Muscle of back (tissue), 3 donors: ENCODE measurements at regions not wholly inside any gene's neighbourhood (a gene's known extent, or its start where the extent isn't known, plus 50 kb on each side); places are given as distances from the start of the nearest gene placed in this dataset.
"Not testable (repeated sequence)": the region's sequence is repeated elsewhere in the genome, so short reads cannot be mapped to it uniquely, and the experiment has no call there.

Source experiments
- DNase-seq, 3 donors: peaks; one replicate each; pipeline versions ENCODE4 v3.0.0 to v3.0.0-alpha.2; 2013

- DNase-seq = peak in 1 of 3 donors; percentile 19
Observed at GRCh38 chr9:84054341-84055010, 73.9 kb downstream of the RMI1 start.

- no peak for DNase-seq
Observed at GRCh38 chr9:84057662-84058061, 77.1 kb downstream of the RMI1 start.

GRCh38 chr9:84059936-84060335 is 79.3 kb downstream of the RMI1 start:
- DNase-seq = no peak

- no peak for DNase-seq
Observed at GRCh38 chr9:84061613-84062193, 81.1 kb downstream of the RMI1 start.

GRCh38 chr9:84062538-84062937 is 81.9 kb downstream of the RMI1 start:
- no peak for DNase-seq

- no peak for DNase-seq
Observed at GRCh38 chr9:84067821-84068220, 87.2 kb downstream of the RMI1 start.

- DNase-seq = no peak
Observed at GRCh38 chr9:84068872-84069271, 88.3 kb downstream of the RMI1 start.

- DNase-seq = no peak
Observed at GRCh38 chr9:84070590-84070989, 90.0 kb downstream of the RMI1 start.

GRCh38 chr9:84072621-84073180 is 92.1 kb downstream of the RMI1 start:
- no peak for DNase-seq

- DNase-seq = no peak
Observed at GRCh38 chr9:84075004-84075403, 94.4 kb downstream of the RMI1 start.

- no peak for DNase-seq
Observed at GRCh38 chr9:84076384-84076783, 95.8 kb downstream of the RMI1 start.

GRCh38 chr9:84077816-84078215 is 97.2 kb downstream of the RMI1 start:
- not testable (repeated sequence) for DNase-seq

- no peak for DNase-seq
Observed at GRCh38 chr9:84079994-84080393, 99.4 kb downstream of the RMI1 start.

- no peak for DNase-seq
Observed at GRCh38 chr9:84101964-84102632, 121.5 kb downstream of the RMI1 start.

GRCh38 chr9:84103651-84104377 is 123.2 kb downstream of the RMI1 start:
- no peak for DNase-seq

- DNase-seq = no peak
Observed at GRCh38 chr9:84107081-84107480, 126.5 kb downstream of the RMI1 start.

- no peak for DNase-seq
Observed at GRCh38 chr9:84107995-84108394, 127.4 kb downstream of the RMI1 start.

GRCh38 chr9:84111726-84112125 is 131.1 kb downstream of the RMI1 start:
- DNase-seq = no peak

- peak in 1 of 3 donors; percentile 34 for DNase-seq
Observed at GRCh38 chr9:84121991-84122523, 141.5 kb downstream of the RMI1 start.

- DNase-seq = no peak
Observed at GRCh38 chr9:84122572-84122971, 142.0 kb downstream of the RMI1 start.

GRCh38 chr9:84123648-84124406 is 143.2 kb downstream of the RMI1 start:
- DNase-seq = no peak
